HCT116 (cell line): ENCODE measurements at regions not wholly inside any gene's neighbourhood (a gene's known extent, or its start where the extent isn't known, plus 50 kb on each side); places are given as distances from the start of the nearest gene placed in this dataset.

ENCODE experiments used
- ATAC-seq: fragments of 200-7000 bp; cut with Tn5 transposase; 2 replicates; pipeline ENCODE4 v1.9.1; 2020; ENCODE audit warnings: mild to moderate bottlenecking, moderate library complexity
- BruUV-seq: library from RNA; stranded (reverse); fragments of 400-500 nt; replicated peaks from 2 replicates; lab custom pipeline; 2021; lab: Mats Ljungman, UMichigan
- CTCF ChIA-PET: fragments of 300-600 bp; sonication (Branson Sonifier 250); formaldehyde crosslinking; loops from one replicate; lab custom pipeline; 2021; ENCODE audit warnings: antibody characterized with exemption; lab: Charles Lee
- POLR2A ChIA-PET: fragments of 300-600, 350-600 bp; sonication (Branson Sonifier 250); formaldehyde crosslinking; loops from one replicate; lab custom pipeline; 2021; ENCODE audit warnings: antibody characterized with exemption; lab: Charles Lee
- RAD21 ChIA-PET, 2 experiments: fragments of 300-600 bp; sonication (Branson Sonifier 250); formaldehyde crosslinking; loops; one replicate each; lab custom pipeline; 2023; ENCODE audit warnings: low total read pairs in 2 of 2; ENCODE audit not compliant: uncharacterized antibody in 2 of 2, unreplicated experiment in 2 of 2, low non-redundant PET in 1 of 2; lab: Charles Lee
- DNase-seq: peaks from one replicate; pipeline ENCODE4 v3.0.0-alpha.2; 2010; ENCODE audit warnings: low read depth, low spot score
- H2AFZ ChIP-seq: fragments of 200-600 bp; shearing (Covaris generic), sonication (generic); 2 replicates; pipeline ENCODE4 v1.6.1; 2017; ENCODE audit warnings: low read depth, mixed run types, mixed read lengths, antibody characterized with exemption, low read length; ENCODE audit not compliant: poor library complexity, severe bottlenecking
- H3K27ac ChIP-seq: 2 replicates; pipeline ENCODE4 v1.5.1; 2012; ENCODE audit warnings: low read depth, low read length
- H3K27me3 ChIP-seq: fragments of 200-600 bp; sonication (generic); 2 replicates; pipeline ENCODE4 v1.6.1; 2016; ENCODE audit warnings: mixed run types, low read length, mixed read lengths; ENCODE audit not compliant: insufficient read depth
- H3K36me3 ChIP-seq, 2 experiments: fragments of 200-500 bp in 1 of 2; fragments of 200-600 bp in 1 of 2; sonication (Bioruptor generic) in 1 of 2; sonication (generic) in 1 of 2; 2 replicates each; pipeline versions ENCODE4 v1.5.1 to v1.6.1; 2014 to 2016; ENCODE audit warnings: low read length in 2 of 2, inconsistent platforms in 1 of 2, mixed read lengths in 1 of 2, mixed run types in 1 of 2; ENCODE audit not compliant: insufficient read depth in 2 of 2, control insufficient read depth in 1 of 2
- H3K4me1 ChIP-seq, 2 experiments: fragments of 200-600 bp in 1 of 2; sonication (generic) in 1 of 2; 2 replicates each; pipeline versions ENCODE4 v1.5.1 to v1.6.1; 2012 to 2017; ENCODE audit warnings: low read length in 2 of 2, inconsistent platforms in 1 of 2, mild to moderate bottlenecking in 1 of 2, mixed read lengths in 1 of 2, mixed run types in 1 of 2, moderate library complexity in 1 of 2; ENCODE audit not compliant: insufficient read depth in 2 of 2, control insufficient read depth in 1 of 2
- H3K4me2 ChIP-seq: fragments of 200-600 bp; sonication (generic); 2 replicates; pipeline ENCODE4 v1.6.1; 2017; ENCODE audit warnings: mixed run types, low read length, mixed read lengths
- H3K4me3 ChIP-seq, 2 experiments: fragments of 200-600 bp in 1 of 2; sonication (generic) in 1 of 2; replicated peaks in 1 of 2; 2 replicates each; pipeline ENCODE4 v1.5.1; 2011 to 2016; ENCODE audit warnings: low read length in 2 of 2, control low read depth in 1 of 2, low read depth in 1 of 2, mild to moderate bottlenecking in 1 of 2, mixed read lengths in 1 of 2, mixed run types in 1 of 2
- H3K79me2 ChIP-seq: fragments of 200-600 bp; sonication (generic); 2 replicates; pipeline ENCODE4 v1.6.1; 2017; ENCODE audit warnings: mild to moderate bottlenecking, mixed run types, low read length, moderate library complexity, mixed read lengths; ENCODE audit not compliant: insufficient read depth
- H3K9ac ChIP-seq: fragments of 200-600 bp; sonication (generic); 2 replicates; pipeline ENCODE4 v1.6.1; 2016; ENCODE audit warnings: low read length, mixed read lengths
- H3K9me2 ChIP-seq: fragments of 200-600 bp; sonication (generic), shearing (Covaris generic); 2 replicates; pipeline ENCODE4 v1.6.1; 2017; ENCODE audit warnings: mixed run types, mild to moderate bottlenecking, moderate library complexity; ENCODE audit not compliant: insufficient read depth
- H3K9me3 ChIP-seq, 2 experiments: fragments of 200-500 bp in 1 of 2; fragments of 200-600 bp in 1 of 2; sonication (Bioruptor generic) in 1 of 2; sonication (generic) in 1 of 2; 2 replicates each; pipeline ENCODE4 v1.6.1; 2014 to 2017; ENCODE audit warnings: low read length in 2 of 2, mixed read lengths in 2 of 2, inconsistent platforms in 1 of 2, low read depth in 1 of 2, mild to moderate bottlenecking in 1 of 2, mixed run types in 1 of 2, moderate library complexity in 1 of 2; ENCODE audit not compliant: control insufficient read depth in 1 of 2, insufficient read depth in 1 of 2
- H4K20me1 ChIP-seq: fragments of 200-600 bp; sonication (generic), shearing (Covaris generic); 2 replicates; pipeline ENCODE4 v1.6.1; 2017; ENCODE audit warnings: mixed run types, mild to moderate bottlenecking, moderate library complexity; ENCODE audit not compliant: insufficient read depth
- CEBPB ChIP-seq: IDR thresholded peaks from 2 replicates; pipeline ENCODE4 v1.6.1; 2012; ENCODE audit warnings: low read depth
- EGR1 ChIP-seq: IDR thresholded peaks from 2 replicates; pipeline ENCODE4 v1.6.1; 2012; ENCODE audit warnings: low read depth
- ELF1 ChIP-seq: IDR thresholded peaks from 2 replicates; pipeline ENCODE4 v1.6.1; 2012; ENCODE audit warnings: low read depth, borderline replicate concordance
- EZH2 ChIP-seq: fragments of 200-600 bp; sonication (generic); IDR thresholded peaks from 2 replicates; pipeline ENCODE4 v1.6.1; 2017; ENCODE audit warnings: antibody characterized with exemption, mixed run types
- EZH2phosphoT487 ChIP-seq: fragments of 200-600 bp; IDR thresholded peaks from 2 replicates; pipeline ENCODE4 v1.6.1; 2018; ENCODE audit warnings: antibody characterized with exemption, borderline replicate concordance
- POLR2A ChIP-seq: IDR thresholded peaks from 2 replicates; pipeline ENCODE4 v1.7.0; 2011; ENCODE audit warnings: borderline replicate concordance; ENCODE audit not compliant: insufficient read depth, insufficient read length; ENCODE audit errors: extremely low read depth
- POLR2AphosphoS5 ChIP-seq: IDR thresholded peaks from 2 replicates; pipeline ENCODE4 v1.6.1; 2011; ENCODE audit warnings: mild to moderate bottlenecking, low read depth, low read length, moderate library complexity
- SIN3A ChIP-seq: IDR thresholded peaks from 2 replicates; pipeline ENCODE4 v1.6.1; 2012; ENCODE audit warnings: low read depth
- SRF ChIP-seq: IDR thresholded peaks from 2 replicates; pipeline ENCODE4 v1.6.1; 2012; ENCODE audit warnings: low read depth
- TCF7L2 ChIP-seq: IDR thresholded peaks from 2 replicates; pipeline ENCODE4 v1.7.0; 2011; ENCODE audit warnings: borderline replicate concordance, inconsistent platforms; ENCODE audit not compliant: insufficient read depth, insufficient read length; ENCODE audit errors: extremely low read depth
- YY1 ChIP-seq: IDR thresholded peaks from 2 replicates; pipeline ENCODE4 v1.6.1; 2011; ENCODE audit warnings: low read length, low read depth, moderate library complexity, mild to moderate bottlenecking; ENCODE audit not compliant: insufficient replicate concordance; ENCODE audit errors: extremely low read depth
- ZFX ChIP-seq: fragments of 450-650 bp; IDR thresholded peaks from 2 replicates; pipeline ENCODE4 v1.6.1; 2017
- intact Hi-C: fragments of 100-400 bp; cut with micrococcal nuclease; formaldehyde crosslinking; loops from 2 replicates; pipeline ENCODE4 v1.10.0; 2022
- TF ChIP-seq, protein P1 (sequence below): IDR thresholded peaks from 2 replicates; pipeline ENCODE4 v1.6.1; 2012
- TF ChIP-seq, protein P2 (sequence below): IDR thresholded peaks from 2 replicates; pipeline ENCODE4 v1.6.1; 2012
- TF ChIP-seq, protein P3 (sequence below): IDR thresholded peaks from 2 replicates; pipeline ENCODE4 v1.6.1; 2011; ENCODE audit warnings: mild to moderate bottlenecking, low read length, moderate library complexity; ENCODE audit not compliant: insufficient replicate concordance; ENCODE audit errors: extremely low read depth
- TF ChIP-seq, protein P4 (sequence below), 3 experiments: fragments of 200-600 bp in 1 of 3; sonication (generic) in 1 of 3; IDR thresholded peaks in 2 of 3; conservative IDR thresholded peaks in 1 of 3; 2 replicates each; pipeline ENCODE4 v1.5.1; 2012 to 2017; ENCODE audit warnings: low read depth in 2 of 3, low read length in 2 of 3, antibody characterized with exemption in 1 of 3, borderline replicate concordance in 1 of 3, control low read depth in 1 of 3, mild to moderate bottlenecking in 1 of 3, mixed read lengths in 1 of 3, mixed run types in 1 of 3, moderate library complexity in 1 of 3; ENCODE audit not compliant: insufficient read depth in 1 of 3

DNA sequence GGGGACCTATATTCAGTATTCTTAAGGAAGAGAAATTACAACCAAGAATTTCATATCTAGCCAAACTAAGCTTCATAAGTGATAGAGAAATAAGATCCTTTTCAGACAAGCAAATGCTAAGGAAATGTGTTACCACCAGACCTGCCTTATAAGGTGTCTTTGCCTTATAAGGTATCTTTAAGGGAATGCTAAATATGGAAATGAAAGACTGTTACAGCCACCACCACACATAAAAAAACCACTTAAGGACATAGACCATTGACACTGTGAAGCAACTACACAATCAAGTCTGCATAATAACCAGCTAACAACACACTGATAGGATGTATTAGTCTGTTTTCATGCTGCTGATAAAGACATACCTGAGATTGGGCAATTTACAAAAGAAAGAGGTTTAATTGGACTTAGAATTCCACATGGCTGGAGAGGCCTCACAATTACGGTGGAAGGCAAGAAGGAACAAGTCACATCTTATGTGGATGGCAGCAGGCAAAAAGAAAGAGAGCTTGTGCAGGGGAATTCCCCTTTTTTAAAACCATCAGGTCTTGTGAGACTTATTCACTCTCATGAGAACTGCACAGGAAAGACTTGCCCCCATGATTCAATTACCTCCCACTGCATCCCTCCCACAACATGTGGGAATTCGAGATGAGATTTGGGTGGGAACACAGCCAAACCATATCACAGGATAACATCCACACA is 119.2 kb upstream of the LAMA2 start:
- no peaks in the 10 kb centered on the region for H3K36me3 ChIP-seq
- H3K79me2 ChIP-seq, result no peaks in the 10 kb centered on the region
- ChIA-PET CTCF (no interaction called here), POLR2A (no interaction called here), RAD21 (no interaction called here)
- H3K4me3 ChIP-seq, result no peak overlapping the region
- H2AFZ ChIP-seq, result no peak overlapping the region
- no peak overlapping the region for H3K4me2 ChIP-seq
- TF ChIP-seq POLR2A, result no peak
- no peak for TF ChIP-seq YY1
- no peak for TF ChIP-seq CEBPB
- no peak for TF ChIP-seq EZH2phosphoT487
- TF ChIP-seq SRF, result peak; percentile 44; the same call in 1 of the 2 replicates
- TF ChIP-seq EZH2, result no peak
- no peak for TF ChIP-seq POLR2AphosphoS5
- ATAC-seq (no peak), DNase-seq (no peak)
- BruUV-seq, result no TSS peak
- peaks cover 0 to 6% of the 10 kb centered on the region in 2 experiments; a peak in 2 of 4 replicates for H3K9me3 ChIP-seq
- no peaks in the 10 kb centered on the region for H3K4me1 ChIP-seq
- H3K27ac ChIP-seq, result no peak overlapping the region
- H3K9me2 ChIP-seq, result peaks cover 2% of the 10 kb centered on the region; the same call in 1 of the 2 replicates
- H3K27me3 ChIP-seq, result no peaks in the 10 kb centered on the region
- intact Hi-C loops, result no loop called here
- no peak overlapping the region for H3K9ac ChIP-seq
- H4K20me1 ChIP-seq, result no peaks in the 10 kb centered on the region

DNA sequence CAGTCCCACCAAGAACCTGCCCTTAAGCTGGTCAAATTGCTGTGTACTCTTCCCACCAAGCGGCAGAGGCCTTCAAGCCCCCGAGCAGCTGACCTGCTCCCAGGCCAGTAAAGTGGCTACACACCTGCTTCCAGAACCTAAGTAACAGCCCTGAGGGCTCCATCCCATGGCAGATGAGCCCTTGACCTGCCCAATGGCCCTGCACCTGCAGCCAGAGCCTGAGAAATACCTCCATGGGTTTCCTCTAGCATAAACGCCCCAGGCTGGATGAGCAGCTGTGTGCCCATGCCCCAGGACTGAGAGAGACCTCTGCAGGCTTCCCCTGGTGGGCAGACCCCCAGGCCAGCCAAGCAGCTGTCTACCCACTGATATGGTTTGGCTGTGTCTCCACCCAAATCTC is 123.0 kb upstream of the LAMA2 start:
- ChIA-PET CTCF (no interaction called here), POLR2A (no interaction called here), RAD21 (no interaction called here)
- no peaks in the 10 kb centered on the region for H3K79me2 ChIP-seq
- no peak overlapping the region for H3K27ac ChIP-seq
- ATAC-seq (no peak), DNase-seq (no peak)
- intact Hi-C loops, result no loop called here
- no peaks in the 10 kb centered on the region for H4K20me1 ChIP-seq
- H2AFZ ChIP-seq, result no peak overlapping the region
- BruUV-seq, result no TSS peak
- H3K9ac ChIP-seq, result no peak overlapping the region
- H3K4me1 ChIP-seq, result no peaks in the 10 kb centered on the region
- H3K4me2 ChIP-seq, result no peak overlapping the region
- peaks cover 2% of the 10 kb centered on the region; the same call in 1 of the 2 replicates for H3K9me2 ChIP-seq
- H3K36me3 ChIP-seq, result no peaks in the 10 kb centered on the region
- no peaks in the 10 kb centered on the region for H3K27me3 ChIP-seq
- H3K4me3 ChIP-seq, result no peak overlapping the region
- no peaks in the 10 kb centered on the region for H3K9me3 ChIP-seq
- TF ChIP-seq EGR1 (no peak), POLR2A (no peak), EZH2phosphoT487 (no peak), ELF1 (no peak), ZFX (no peak), TCF7L2 (no peak), SIN3A (no peak)
- TF ChIP-seq, protein P1, sequence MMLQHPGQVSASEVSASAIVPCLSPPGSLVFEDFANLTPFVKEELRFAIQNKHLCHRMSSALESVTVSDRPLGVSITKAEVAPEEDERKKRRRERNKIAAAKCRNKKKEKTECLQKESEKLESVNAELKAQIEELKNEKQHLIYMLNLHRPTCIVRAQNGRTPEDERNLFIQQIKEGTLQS, result no peak
- TF ChIP-seq, protein P2, sequence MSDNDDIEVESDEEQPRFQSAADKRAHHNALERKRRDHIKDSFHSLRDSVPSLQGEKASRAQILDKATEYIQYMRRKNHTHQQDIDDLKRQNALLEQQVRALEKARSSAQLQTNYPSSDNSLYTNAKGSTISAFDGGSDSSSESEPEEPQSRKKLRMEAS, result no peak
- TF ChIP-seq, protein P3, sequence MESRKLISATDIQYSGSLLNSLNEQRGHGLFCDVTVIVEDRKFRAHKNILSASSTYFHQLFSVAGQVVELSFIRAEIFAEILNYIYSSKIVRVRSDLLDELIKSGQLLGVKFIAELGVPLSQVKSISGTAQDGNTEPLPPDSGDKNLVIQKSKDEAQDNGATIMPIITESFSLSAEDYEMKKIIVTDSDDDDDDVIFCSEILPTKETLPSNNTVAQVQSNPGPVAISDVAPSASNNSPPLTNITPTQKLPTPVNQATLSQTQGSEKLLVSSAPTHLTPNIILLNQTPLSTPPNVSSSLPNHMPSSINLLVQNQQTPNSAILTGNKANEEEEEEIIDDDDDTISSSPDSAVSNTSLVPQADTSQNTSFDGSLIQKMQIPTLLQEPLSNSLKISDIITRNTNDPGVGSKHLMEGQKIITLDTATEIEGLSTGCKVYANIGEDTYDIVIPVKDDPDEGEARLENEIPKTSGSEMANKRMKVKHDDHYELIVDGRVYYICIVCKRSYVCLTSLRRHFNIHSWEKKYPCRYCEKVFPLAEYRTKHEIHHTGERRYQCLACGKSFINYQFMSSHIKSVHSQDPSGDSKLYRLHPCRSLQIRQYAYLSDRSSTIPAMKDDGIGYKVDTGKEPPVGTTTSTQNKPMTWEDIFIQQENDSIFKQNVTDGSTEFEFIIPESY, result no peak
- TF ChIP-seq, protein P4, sequence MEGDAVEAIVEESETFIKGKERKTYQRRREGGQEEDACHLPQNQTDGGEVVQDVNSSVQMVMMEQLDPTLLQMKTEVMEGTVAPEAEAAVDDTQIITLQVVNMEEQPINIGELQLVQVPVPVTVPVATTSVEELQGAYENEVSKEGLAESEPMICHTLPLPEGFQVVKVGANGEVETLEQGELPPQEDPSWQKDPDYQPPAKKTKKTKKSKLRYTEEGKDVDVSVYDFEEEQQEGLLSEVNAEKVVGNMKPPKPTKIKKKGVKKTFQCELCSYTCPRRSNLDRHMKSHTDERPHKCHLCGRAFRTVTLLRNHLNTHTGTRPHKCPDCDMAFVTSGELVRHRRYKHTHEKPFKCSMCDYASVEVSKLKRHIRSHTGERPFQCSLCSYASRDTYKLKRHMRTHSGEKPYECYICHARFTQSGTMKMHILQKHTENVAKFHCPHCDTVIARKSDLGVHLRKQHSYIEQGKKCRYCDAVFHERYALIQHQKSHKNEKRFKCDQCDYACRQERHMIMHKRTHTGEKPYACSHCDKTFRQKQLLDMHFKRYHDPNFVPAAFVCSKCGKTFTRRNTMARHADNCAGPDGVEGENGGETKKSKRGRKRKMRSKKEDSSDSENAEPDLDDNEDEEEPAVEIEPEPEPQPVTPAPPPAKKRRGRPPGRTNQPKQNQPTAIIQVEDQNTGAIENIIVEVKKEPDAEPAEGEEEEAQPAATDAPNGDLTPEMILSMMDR (IDR thresholded peaks at IDR 0.05 in 2 of 3, conservative IDR thresholded peaks at IDR 0.05 in 1 of 3; ENCODE audit: borderline replicate concordance in 1 of 3, insufficient read depth in 1 of 3, low read depth in 2 of 3, low read length in 2 of 3), result no peak
